GM21529 (cell line): ENCODE measurements at regions not wholly inside any gene's neighbourhood (a gene's known extent, or its start where the extent isn't known, plus 50 kb on each side); places are given as distances from the start of the nearest gene placed in this dataset.

Experiments used
- ATAC-seq: cut with Tn5 transposase; IDR thresholded peaks from one replicate; pipeline ENCODE4 v1.9.1; 2021; ENCODE audit not compliant: unreplicated experiment

DNA sequence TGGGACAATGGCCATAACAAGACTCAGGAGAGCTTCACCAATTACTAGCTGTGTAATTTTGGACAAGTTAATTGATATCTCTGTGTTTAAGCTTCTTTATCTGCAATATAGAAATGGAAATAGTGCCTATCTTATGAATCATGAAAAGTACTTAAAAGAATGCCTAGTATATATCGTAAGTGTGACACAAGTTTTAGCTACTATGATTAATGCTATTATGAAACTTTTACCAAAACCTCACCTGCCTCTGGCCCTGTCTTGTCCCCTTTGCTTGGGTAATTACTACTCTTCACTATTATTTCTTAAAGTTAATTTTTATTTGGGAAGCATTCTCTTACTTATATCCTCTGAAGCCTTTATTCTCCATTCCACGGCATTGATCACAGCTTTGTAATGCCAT, 75.0 kb upstream of the NETO1 start:
- ATAC-seq = no peak

DNA sequence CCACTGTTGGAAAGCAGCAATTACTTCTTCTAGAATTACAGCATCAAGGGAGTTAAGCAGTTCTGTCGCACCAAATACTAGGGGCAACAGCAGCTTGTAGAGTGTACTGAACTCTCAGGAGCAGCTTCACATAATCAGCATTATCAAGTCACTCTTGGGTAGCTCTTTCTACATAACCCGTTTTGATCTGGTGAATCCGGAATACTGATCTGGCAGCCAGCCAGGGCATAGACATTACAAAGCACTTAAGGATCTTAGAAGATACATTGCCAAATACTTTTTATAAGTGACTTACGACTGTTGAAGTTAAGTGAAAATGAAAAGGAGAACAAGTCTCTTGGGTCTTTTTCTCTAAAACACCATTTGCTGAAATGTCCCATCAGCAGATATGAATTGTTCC, 73.2 kb upstream of the NETO1 start:
- no peak for ATAC-seq

DNA sequence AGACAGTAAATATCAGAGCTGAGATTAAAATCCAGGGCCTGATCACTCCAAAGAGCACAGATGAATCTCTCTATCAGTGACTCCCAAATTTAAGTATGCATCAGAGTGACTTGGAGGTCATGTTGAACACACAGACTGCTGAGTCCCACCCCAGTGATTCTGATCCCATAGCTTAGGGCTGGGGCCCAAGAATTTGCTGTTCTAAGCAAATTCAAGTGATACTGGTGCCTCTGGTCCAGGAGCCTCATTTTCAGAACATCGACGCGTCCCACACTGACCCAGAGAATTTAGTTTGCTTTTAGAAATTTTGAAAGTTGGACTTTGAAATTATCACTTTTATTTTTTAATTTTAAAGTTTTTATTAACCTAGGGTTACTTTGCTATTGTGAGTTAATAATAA, 72.7 kb upstream of the NETO1 start:
- no peak for ATAC-seq

DNA sequence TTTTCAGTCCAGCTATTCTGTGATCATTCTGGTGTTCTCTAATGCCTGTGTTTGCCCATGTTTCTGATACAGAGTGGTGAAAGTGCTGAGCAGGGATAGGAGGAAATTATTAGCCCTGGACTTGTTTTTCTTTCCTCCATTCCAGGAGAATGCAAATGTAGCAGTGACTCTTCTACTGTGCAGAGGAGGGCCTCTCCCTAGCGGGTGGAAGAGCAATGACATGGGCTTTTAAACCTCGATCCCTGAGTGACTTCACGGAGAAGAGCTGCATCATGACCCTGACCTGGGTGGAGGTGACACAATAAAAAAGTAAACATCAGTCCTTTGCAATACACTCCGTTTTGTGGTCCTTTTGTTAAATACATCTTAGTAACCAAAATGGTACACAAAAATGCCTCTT, 68.0 kb upstream of the NETO1 start:
- ATAC-seq = no peak

DNA sequence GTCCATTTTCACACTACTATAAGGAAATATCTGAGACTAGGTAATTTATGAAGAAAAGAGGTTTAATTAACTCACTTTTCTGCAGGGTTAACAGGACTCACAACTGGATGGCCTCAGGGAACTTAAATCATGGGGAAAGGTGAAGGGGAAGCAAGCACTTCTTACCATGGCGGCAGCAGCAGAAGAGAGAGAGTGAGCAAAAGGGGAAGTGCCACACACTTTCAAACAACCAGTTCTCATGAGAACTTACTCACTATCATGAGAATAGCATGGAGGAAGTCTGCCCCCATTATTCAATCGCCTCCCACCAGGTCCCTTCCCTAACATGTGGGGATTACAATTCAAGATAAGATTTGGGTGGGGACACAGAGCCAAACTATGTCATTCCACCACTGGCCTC, 55.1 kb upstream of the NETO1 start:
- no peak for ATAC-seq
